ENCODE measurements at regions not wholly inside any gene's neighbourhood (a gene's known extent, or its start where the extent isn't known, plus 50 kb on each side); places are given as distances from the start of the nearest gene placed in this dataset.

DNA sequence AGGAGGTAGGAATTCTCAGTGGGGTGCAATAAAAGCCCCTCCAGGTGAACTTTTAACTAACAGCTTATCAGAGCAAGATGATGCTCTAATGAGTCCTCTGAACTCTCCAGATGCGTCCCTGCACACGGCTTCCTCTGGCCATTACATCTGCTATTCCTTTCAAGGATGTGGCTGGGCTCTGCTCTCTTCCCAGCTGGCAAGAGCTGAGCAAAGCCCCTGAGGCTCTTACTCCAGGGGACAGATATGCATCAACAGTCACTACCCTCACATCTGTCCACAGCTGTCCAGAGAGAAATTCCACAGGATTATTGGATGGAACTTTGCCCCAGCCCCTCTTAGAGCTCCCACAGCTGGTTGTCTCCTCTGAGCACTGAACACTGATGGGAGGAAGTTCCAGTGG lies 267.8 kb downstream of the C1orf94 start:
- intact Hi-C loops (cut with micrococcal nuclease) = no loop called here
- ATAC-seq = no peak
- no peak for DNase-seq

DNA sequence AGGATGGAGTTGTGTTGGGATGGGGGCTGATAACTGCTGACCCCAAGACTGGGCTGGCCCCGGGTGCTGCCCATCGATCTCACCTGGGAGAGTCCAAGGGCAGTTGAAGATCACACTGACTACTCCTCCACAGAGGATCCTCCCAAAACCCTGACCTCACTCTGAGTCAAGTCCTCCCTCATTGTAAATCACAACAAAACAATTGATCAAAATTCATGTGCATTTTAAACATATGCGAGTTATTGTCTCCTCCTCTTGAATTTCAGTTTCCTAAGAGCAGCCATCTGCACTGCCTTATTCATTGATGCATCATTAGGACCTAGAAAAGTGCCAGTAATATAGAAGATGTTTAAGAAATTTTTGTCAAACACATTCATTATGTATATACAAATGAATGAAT lies 273.6 kb downstream of the C1orf94 start:
- no peak for DNase-seq
- intact Hi-C loops (cut with micrococcal nuclease) = no loop called here
- no peak for ATAC-seq

DNA sequence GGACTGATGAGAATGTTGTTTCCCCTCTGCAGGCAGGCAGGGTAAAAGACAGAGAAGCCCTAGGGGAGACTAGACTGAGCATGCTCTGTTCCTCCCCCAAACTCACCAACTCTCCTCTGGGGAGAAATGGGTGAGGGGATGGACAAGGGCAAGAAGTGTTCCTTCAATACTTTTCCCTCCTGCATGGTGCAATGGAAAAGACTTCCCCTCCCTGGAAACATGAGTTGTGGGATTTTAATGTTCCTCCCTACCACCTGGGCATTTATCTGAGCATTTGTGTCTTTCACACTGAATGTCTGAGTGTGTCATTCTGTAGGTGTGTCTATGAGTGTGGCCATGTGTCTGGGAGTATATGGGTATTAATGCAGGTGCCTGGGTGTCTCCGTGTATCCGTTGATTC lies 275.7 kb downstream of the C1orf94 start:
- ATAC-seq = no peak
- intact Hi-C loops (cut with micrococcal nuclease) = no loop called here
- no peak for DNase-seq

- no peak for ATAC-seq
Measured at GRCh38 chr1:34455121-34455520, 278.4 kb downstream of the C1orf94 start.

DNA sequence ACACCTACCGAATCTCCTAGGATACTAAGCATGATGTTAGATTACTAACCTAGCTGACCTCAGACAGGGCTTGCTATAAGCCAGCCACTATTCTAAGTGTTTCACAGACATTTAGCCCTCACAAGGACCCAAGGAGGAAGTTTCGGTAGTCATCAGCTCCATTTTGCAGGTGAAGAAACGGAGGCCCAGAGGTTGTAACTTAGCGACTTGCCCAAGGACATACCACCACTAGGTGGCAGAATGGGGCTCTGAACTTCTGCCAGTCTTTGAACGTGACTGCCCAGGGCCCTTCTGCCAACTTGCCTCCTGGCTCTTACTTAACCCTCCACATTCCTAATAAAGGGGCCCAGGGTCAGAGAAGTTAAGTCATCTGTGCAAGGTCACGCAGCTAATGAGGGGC lies 283.5 kb downstream of the C1orf94 start:
- ATAC-seq (no peak), DNase-seq (peak; percentile 31)
- intact Hi-C loops (cut with micrococcal nuclease) = no loop called here

More at GRCh38 chr1:34455121-34455520, 278.4 kb downstream of the C1orf94 start:
- no peak for DNase-seq
- intact Hi-C loops (cut with micrococcal nuclease) = no loop called here

- intact Hi-C loops (cut with micrococcal nuclease) = no loop called here
- DNase-seq (no peak), ATAC-seq (no peak)
Measured at GRCh38 chr1:34470401-34470800, 284.4 kb upstream of the GJB5 start.

- DNase-seq (no peak), ATAC-seq (no peak)
- intact Hi-C loops (cut with micrococcal nuclease) = no loop called here
Measured at GRCh38 chr1:34474566-34474965, 280.3 kb upstream of the GJB5 start.

- no peak for DNase-seq
- intact Hi-C loops (cut with micrococcal nuclease) = no loop called here
- ATAC-seq = no peak
Measured at GRCh38 chr1:34476371-34476770, 278.5 kb upstream of the GJB5 start.

- ATAC-seq = no peak
- intact Hi-C loops (cut with micrococcal nuclease) = no loop called here
- DNase-seq = no peak
Measured at GRCh38 chr1:34477632-34478141, 277.2 kb upstream of the GJB5 start.

- no peak for ATAC-seq
- DNase-seq = no peak
- intact Hi-C loops (cut with micrococcal nuclease) = no loop called here
Measured at GRCh38 chr1:34478515-34479076, 276.3 kb upstream of the GJB5 start.

- ATAC-seq (no peak), DNase-seq (no peak)
- intact Hi-C loops (cut with micrococcal nuclease) = no loop called here
Measured at GRCh38 chr1:34479731-34480130, 275.1 kb upstream of the GJB5 start.

DNA sequence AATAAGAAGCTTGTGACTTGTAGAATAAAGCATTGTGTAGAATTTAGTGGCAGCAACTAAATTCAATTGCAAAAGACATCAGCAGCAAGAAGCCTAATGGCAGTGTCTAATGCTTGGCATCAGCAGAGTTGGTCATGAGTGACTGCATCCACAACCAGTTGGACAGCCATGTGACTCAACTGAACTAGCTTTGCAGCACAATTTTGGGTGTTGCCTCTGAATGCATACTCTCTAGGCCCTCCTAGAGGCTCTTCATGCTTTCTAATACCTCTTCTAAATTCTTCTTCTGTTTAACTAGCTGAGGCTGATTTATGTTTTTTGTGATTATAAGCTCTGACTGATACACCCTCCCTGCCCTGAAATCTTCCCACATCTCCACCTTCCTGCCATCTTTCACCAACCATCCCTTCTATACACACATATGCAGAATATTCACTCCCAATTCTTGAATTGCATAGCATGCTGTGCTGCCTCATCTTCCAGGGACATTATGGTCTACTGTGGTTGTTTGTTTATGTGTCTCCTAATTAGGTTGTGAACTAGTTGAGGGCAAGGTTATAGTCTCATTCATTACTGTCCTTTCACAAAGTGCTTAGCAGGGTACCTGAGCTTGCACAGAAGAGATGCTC lies 266.7 kb upstream of the GJB5 start:
- intact Hi-C loops (cut with micrococcal nuclease) = no loop called here
- DNase-seq (no peak), ATAC-seq (no peak)

- intact Hi-C loops (cut with micrococcal nuclease) = no loop called here
- DNase-seq (peak; percentile 50), ATAC-seq (no peak)
Measured at GRCh38 chr1:34500451-34500850, 254.4 kb upstream of the GJB5 start.

DNA sequence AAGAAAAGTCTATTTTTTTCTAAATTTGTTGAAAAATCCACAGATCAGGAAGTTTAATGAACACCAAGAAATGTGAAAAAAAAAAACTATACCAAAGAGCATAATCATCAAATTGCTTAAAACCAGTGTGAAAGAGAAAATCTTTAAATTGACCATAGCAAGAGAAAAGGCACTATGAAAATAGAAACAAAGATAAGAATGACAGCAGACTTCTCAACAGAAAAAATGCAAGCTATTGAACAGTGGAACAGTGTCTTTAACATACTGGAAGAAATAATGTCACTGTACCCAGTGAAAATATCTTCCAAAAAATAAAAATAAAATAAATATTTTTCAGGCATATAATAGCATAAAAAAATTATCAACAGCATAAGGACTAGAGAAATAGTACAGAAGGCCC lies 243.0 kb upstream of the GJB5 start:
- intact Hi-C loops (cut with micrococcal nuclease) = no loop called here
- no peak for DNase-seq
- no peak for ATAC-seq

DNA sequence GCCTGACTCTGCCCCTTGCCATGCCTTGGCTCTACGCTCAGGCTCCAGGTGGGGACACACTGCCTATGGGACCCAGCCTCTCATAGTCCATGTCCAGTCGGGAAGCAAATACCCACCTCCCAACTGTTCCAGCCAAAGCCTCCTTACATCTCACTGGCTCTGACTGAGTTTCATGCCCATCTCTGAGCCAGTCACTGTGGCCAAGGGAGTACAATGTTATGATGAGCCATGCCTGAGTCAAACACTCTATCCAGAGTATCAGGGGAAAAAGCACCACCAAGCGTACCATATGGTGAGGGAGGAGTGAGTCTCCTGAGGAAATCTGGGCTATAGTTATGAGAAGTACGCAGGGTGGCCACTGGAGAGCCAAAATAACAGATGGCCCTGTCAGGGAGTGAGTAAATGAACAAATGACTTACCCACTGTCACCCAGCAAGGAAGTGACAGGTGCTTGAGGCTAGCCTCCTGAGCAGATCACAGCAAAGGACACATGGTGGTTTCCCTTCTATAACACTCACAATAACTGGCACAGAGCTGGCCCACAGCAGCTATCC lies 236.6 kb upstream of the GJB5 start:
- ATAC-seq (no peak), DNase-seq (no peak)
- intact Hi-C loops (cut with micrococcal nuclease) = no loop called here

DNA sequence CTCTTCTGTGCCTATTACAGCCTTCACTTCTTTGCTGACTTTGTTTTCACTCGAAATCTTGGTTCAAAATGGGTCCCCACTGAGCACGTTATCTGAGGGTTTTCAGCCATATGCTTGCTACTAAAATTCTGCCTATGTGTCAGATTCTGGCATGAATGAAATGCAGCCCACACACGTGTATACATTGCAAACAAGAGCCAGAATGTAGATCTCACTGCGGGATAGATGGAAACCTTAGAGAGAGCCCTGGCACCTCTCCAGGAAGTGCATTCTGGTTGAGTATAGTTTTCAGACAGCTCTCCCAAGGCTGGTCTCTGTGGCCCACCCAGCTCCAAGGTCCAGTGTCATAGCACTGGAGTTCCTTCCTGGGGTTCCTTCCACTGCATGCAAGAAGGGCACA lies 234.7 kb upstream of the GJB5 start:
- no peak for ATAC-seq
- intact Hi-C loops (cut with micrococcal nuclease) = no loop called here
- DNase-seq = no peak

DNA sequence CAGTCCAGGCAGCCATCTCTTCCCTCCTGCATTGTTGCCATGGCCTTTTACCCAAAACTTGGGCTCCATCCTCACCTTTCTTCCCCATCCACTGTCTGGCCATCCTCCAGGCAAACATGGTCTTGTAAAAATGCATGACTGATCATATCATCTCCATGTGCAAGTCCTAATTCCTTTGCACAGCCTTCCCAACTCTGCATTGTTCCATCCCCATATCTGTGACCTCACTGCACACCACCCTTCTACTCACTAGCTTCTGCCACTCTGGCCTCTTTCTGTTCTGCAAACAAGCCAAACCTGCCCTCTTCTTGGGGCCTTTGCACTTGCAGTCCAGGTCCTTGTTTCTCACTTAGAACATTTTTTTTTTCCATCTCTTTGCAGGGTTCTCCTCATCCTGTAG lies 230.1 kb upstream of the GJB5 start:
- no peak for ATAC-seq
- no peak for DNase-seq
- intact Hi-C loops (cut with micrococcal nuclease) = no loop called here

- intact Hi-C loops (cut with micrococcal nuclease) = no loop called here
- no peak for ATAC-seq
- DNase-seq = peak; percentile 34
Measured at GRCh38 chr1:34529935-34530859, 224.7 kb upstream of the GJB5 start.

DNA sequence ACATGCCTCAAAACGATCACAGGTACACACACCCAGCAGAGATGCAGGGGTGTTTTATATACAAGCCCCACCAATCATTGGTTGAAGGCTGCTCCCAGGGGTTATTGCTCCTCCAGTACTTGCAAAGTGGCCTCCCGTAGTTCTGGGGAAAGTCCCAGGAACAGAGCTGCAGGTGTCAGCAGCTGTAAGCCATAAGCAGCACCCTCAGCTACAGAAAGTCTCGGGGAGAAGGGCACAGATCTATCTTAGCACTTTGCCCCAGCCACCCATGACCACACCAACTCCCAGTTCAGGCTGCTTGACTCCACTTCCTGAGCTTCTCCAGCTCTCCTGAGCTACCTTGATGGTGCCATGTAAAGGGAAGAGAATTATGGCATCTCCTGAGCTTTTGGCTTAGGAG lies 222.7 kb upstream of the GJB5 start:
- DNase-seq (no peak), ATAC-seq (no peak)
- intact Hi-C loops (cut with micrococcal nuclease) = no loop called here

GRCh38 chr1:34538481-34538880 lies 216.4 kb upstream of the GJB5 start:
- ATAC-seq (no peak), DNase-seq (no peak)
- intact Hi-C loops (cut with micrococcal nuclease) = no loop called here
